GM23338 (cell line): ENCODE measurements at regions not wholly inside any gene's neighbourhood (a gene's known extent, or its start where the extent isn't known, plus 50 kb on each side); places are given as distances from the start of the nearest gene placed in this dataset.

Source experiments
- ATAC-seq: fragments of 200-7000 bp; cut with Tn5 transposase; 3 replicates; pipeline ENCODE4 v1.9.1; 2020
- DNase-seq: peaks from one replicate; pipeline ENCODE4 v3.0.0-alpha.2; 2015; ENCODE audit warnings: low spot score
- H2AFZ ChIP-seq: fragments of 200-600 bp; sonication (generic); 2 replicates; pipeline ENCODE4 v1.8.0; 2016; ENCODE audit warnings: antibody characterized with exemption, mild to moderate bottlenecking, moderate library complexity
- H3F3A ChIP-seq: fragments of 200-600 bp; sonication (generic); replicated peaks from 2 replicates; pipeline ENCODE4 v1.8.0; 2017; ENCODE audit warnings: antibody characterized with exemption, mixed run types, low read depth
- H3K27ac ChIP-seq: fragments of 200-600 bp; sonication (generic); 2 replicates; pipeline ENCODE4 v1.6.1; 2016; ENCODE audit warnings: low read depth
- H3K27me3 ChIP-seq: fragments of 200-600 bp; sonication (generic); 2 replicates; pipeline ENCODE4 v1.8.0; 2016; ENCODE audit warnings: mild to moderate bottlenecking, mixed run types, moderate library complexity; ENCODE audit not compliant: insufficient read depth
- H3K36me3 ChIP-seq: fragments of 200-600 bp; sonication (generic); 2 replicates; pipeline ENCODE4 v1.8.0; 2016; ENCODE audit warnings: mild to moderate bottlenecking; ENCODE audit not compliant: insufficient read depth
- H3K4me1 ChIP-seq: fragments of 200-600 bp; sonication (generic); 2 replicates; pipeline ENCODE4 v1.8.0; 2016; ENCODE audit warnings: mild to moderate bottlenecking, moderate library complexity; ENCODE audit not compliant: insufficient read depth
- H3K4me2 ChIP-seq: fragments of 200-600 bp; sonication (generic); 2 replicates; pipeline ENCODE4 v1.7.1; 2017; ENCODE audit warnings: mixed run types
- H3K4me3 ChIP-seq: fragments of 200-600 bp; sonication (generic); 2 replicates; pipeline ENCODE4 v1.6.1; 2016; ENCODE audit warnings: mixed run types
- H3K79me2 ChIP-seq: fragments of 200-600 bp; sonication (generic); replicated peaks from 2 replicates; pipeline ENCODE4 v1.8.0; 2017; ENCODE audit warnings: mild to moderate bottlenecking; ENCODE audit not compliant: insufficient read depth
- H3K9me2 ChIP-seq: fragments of 200-600 bp; sonication (generic); 2 replicates; pipeline ENCODE4 v1.8.0; 2017; ENCODE audit not compliant: insufficient read depth
- H4K20me1 ChIP-seq: fragments of 200-600 bp; sonication (generic); replicated peaks from 2 replicates; pipeline ENCODE4 v1.8.0; 2017; ENCODE audit warnings: mild to moderate bottlenecking; ENCODE audit not compliant: insufficient read depth
- H3K27ac Mint-ChIP-seq: 2 replicates; pipeline ENCODE4 v1.8.0; 2020; ENCODE audit warnings: inconsistent platforms, mild to moderate bottlenecking, moderate library complexity, mixed read lengths
- H3K27me3 Mint-ChIP-seq: 3 replicates; pipeline ENCODE4 v1.8.0; 2022; ENCODE audit warnings: low read depth, mild to moderate bottlenecking, moderate library complexity, mixed read lengths, inconsistent platforms; ENCODE audit not compliant: insufficient read depth, poor library complexity
- H3K36me3 Mint-ChIP-seq: 3 replicates; pipeline ENCODE4 v1.8.0; 2021; ENCODE audit warnings: low read depth, mild to moderate bottlenecking, inconsistent platforms, moderate library complexity, mixed read lengths
- H3K4me1 Mint-ChIP-seq: 3 replicates; pipeline ENCODE4 v1.8.0; 2020; ENCODE audit warnings: mild to moderate bottlenecking, inconsistent platforms, mixed read lengths
- H3K4me3 Mint-ChIP-seq: 3 replicates; pipeline ENCODE4 v1.8.0; 2021; ENCODE audit warnings: moderate library complexity, mild to moderate bottlenecking, inconsistent platforms, mixed read lengths
- H3K9me3 Mint-ChIP-seq: 3 replicates; pipeline ENCODE4 v1.8.0; 2020; ENCODE audit warnings: moderate library complexity, mild to moderate bottlenecking, inconsistent platforms, mixed read lengths
- CREB1 ChIP-seq: fragments of 250-450 bp; sonication (Bioruptor Pico); IDR thresholded peaks from 2 replicates; pipeline ENCODE4 v1.5.0; 2020; ENCODE audit warnings: low read depth, mild to moderate bottlenecking, moderate library complexity
- EZH2 ChIP-seq: fragments of 200-600 bp; sonication (generic); IDR thresholded peaks from one replicate; pipeline ENCODE4 v1.8.0; 2017; ENCODE audit warnings: antibody characterized with exemption, mild to moderate bottlenecking, low read depth; ENCODE audit not compliant: unreplicated experiment
- EZH2phosphoT487 ChIP-seq: fragments of 200-600 bp; sonication (generic); IDR thresholded peaks from one replicate; pipeline ENCODE4 v1.8.1; 2018; ENCODE audit warnings: antibody characterized with exemption; ENCODE audit not compliant: unreplicated experiment
- JUNB ChIP-seq: IDR thresholded peaks from one replicate; pipeline ENCODE4 v1.6.1; 2016; ENCODE audit warnings: antibody characterized with exemption; ENCODE audit not compliant: unreplicated experiment
- NANOG ChIP-seq: IDR thresholded peaks from 2 replicates; pipeline ENCODE4 v1.6.1; 2016; ENCODE audit warnings: antibody characterized with exemption, borderline replicate concordance
- POLR2AphosphoS5 ChIP-seq: IDR thresholded peaks from 2 replicates; pipeline ENCODE4 v1.6.1; 2016; ENCODE audit warnings: antibody characterized with exemption, low read depth
- STAT1 ChIP-seq: IDR thresholded peaks from one replicate; pipeline ENCODE4 v1.6.1; 2016; ENCODE audit warnings: antibody characterized with exemption; ENCODE audit not compliant: unreplicated experiment
- ZNF114 ChIP-seq: fragments of 250-450 bp; sonication (Bioruptor Pico); IDR thresholded peaks from 2 replicates; pipeline ENCODE4 v1.5.0; 2020; ENCODE audit warnings: mild to moderate bottlenecking, moderate library complexity
- ZNF331 ChIP-seq: fragments of 250-450 bp; sonication (Bioruptor Pico); IDR thresholded peaks from 2 replicates; pipeline ENCODE4 v1.5.0; 2020; ENCODE audit warnings: low read depth, mild to moderate bottlenecking, moderate library complexity
- TF ChIP-seq, protein P1 (sequence below): IDR thresholded peaks from 2 replicates; pipeline ENCODE4 v1.6.1; 2016; ENCODE audit warnings: antibody characterized with exemption
- TF ChIP-seq, protein P2 (sequence below): IDR thresholded peaks from one replicate; pipeline ENCODE4 v1.6.1; 2018; ENCODE audit warnings: antibody characterized with exemption; ENCODE audit not compliant: unreplicated experiment
- TF ChIP-seq, protein P3 (sequence below), 2 experiments: fragments of 200-600 bp in 1 of 2; sonication (generic) in 1 of 2; conservative IDR thresholded peaks; 2 replicates each; pipeline versions ENCODE4 v1.5.1 to v1.6.1; 2016 to 2017; ENCODE audit warnings: antibody characterized with exemption in 2 of 2, low read depth in 2 of 2, mild to moderate bottlenecking in 2 of 2, moderate library complexity in 1 of 2
- TF ChIP-seq, protein P4 (sequence below): fragments of 250-450 bp; sonication (Bioruptor Pico); IDR thresholded peaks from 2 replicates; pipeline ENCODE4 v1.5.0; 2020; ENCODE audit warnings: mild to moderate bottlenecking, moderate library complexity

DNA sequence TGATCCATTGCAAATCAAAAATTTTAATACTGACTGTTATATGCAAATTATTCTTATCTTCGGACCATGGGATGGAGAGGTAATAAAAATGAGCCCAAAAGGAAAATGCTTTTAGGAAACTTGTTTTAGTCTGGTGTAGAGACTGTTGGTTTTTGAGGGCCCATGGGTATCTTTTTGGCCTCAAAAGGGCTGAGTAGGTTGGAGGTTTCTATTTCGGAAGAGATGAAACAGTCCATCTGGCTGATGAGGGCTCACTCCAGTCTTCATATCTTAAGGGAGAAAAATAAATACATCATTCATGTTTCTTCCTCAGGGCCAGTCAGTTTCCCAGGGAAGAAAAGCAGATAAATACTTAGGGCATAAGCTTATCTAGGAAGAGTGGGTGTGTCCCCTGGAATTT, 290.7 kb downstream of the RMST start:
- Histone ChIP-seq H3K9me2 (peaks cover 12% of the 10 kb centered on the region; the same call in 1 of the 2 replicates), H3K27me3 (no peaks in the 10 kb centered on the region), H3F3A (no peaks in the 10 kb centered on the region), H2AFZ (no peak overlapping the region), H4K20me1 (no peaks in the 10 kb centered on the region), H3K79me2 (no peaks in the 10 kb centered on the region), H3K4me2 (no peak overlapping the region), H3K27ac (no peak overlapping the region), H3K36me3 (no peaks in the 10 kb centered on the region), H3K4me1 (peaks cover 8% of the 10 kb centered on the region; the same call in 1 of the 2 replicates), H3K4me3 (no peak overlapping the region)
- Mint-ChIP-seq H3K27me3 (no peaks in the 10 kb centered on the region), H3K4me1 (no peaks in the 10 kb centered on the region), H3K9me3 (no peaks in the 10 kb centered on the region), H3K27ac (no peak overlapping the region), H3K4me3 (no peak overlapping the region), H3K36me3 (no peaks in the 10 kb centered on the region)
- TF ChIP-seq, protein P1, sequence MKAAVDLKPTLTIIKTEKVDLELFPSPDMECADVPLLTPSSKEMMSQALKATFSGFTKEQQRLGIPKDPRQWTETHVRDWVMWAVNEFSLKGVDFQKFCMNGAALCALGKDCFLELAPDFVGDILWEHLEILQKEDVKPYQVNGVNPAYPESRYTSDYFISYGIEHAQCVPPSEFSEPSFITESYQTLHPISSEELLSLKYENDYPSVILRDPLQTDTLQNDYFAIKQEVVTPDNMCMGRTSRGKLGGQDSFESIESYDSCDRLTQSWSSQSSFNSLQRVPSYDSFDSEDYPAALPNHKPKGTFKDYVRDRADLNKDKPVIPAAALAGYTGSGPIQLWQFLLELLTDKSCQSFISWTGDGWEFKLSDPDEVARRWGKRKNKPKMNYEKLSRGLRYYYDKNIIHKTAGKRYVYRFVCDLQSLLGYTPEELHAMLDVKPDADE, result no peak
- TF ChIP-seq NANOG (no peak), ZNF331 (CRISPR knock-in tag) (no peak), ZNF114 (CRISPR knock-in tag) (no peak), STAT1 (no peak), POLR2AphosphoS5 (no peak), EZH2 (no peak), EZH2phosphoT487 (no peak), CREB1 (no peak), JUNB (no peak)
- TF ChIP-seq, protein P2, sequence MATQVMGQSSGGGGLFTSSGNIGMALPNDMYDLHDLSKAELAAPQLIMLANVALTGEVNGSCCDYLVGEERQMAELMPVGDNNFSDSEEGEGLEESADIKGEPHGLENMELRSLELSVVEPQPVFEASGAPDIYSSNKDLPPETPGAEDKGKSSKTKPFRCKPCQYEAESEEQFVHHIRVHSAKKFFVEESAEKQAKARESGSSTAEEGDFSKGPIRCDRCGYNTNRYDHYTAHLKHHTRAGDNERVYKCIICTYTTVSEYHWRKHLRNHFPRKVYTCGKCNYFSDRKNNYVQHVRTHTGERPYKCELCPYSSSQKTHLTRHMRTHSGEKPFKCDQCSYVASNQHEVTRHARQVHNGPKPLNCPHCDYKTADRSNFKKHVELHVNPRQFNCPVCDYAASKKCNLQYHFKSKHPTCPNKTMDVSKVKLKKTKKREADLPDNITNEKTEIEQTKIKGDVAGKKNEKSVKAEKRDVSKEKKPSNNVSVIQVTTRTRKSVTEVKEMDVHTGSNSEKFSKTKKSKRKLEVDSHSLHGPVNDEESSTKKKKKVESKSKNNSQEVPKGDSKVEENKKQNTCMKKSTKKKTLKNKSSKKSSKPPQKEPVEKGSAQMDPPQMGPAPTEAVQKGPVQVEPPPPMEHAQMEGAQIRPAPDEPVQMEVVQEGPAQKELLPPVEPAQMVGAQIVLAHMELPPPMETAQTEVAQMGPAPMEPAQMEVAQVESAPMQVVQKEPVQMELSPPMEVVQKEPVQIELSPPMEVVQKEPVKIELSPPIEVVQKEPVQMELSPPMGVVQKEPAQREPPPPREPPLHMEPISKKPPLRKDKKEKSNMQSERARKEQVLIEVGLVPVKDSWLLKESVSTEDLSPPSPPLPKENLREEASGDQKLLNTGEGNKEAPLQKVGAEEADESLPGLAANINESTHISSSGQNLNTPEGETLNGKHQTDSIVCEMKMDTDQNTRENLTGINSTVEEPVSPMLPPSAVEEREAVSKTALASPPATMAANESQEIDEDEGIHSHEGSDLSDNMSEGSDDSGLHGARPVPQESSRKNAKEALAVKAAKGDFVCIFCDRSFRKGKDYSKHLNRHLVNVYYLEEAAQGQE, result no peak
- TF ChIP-seq, protein P3, sequence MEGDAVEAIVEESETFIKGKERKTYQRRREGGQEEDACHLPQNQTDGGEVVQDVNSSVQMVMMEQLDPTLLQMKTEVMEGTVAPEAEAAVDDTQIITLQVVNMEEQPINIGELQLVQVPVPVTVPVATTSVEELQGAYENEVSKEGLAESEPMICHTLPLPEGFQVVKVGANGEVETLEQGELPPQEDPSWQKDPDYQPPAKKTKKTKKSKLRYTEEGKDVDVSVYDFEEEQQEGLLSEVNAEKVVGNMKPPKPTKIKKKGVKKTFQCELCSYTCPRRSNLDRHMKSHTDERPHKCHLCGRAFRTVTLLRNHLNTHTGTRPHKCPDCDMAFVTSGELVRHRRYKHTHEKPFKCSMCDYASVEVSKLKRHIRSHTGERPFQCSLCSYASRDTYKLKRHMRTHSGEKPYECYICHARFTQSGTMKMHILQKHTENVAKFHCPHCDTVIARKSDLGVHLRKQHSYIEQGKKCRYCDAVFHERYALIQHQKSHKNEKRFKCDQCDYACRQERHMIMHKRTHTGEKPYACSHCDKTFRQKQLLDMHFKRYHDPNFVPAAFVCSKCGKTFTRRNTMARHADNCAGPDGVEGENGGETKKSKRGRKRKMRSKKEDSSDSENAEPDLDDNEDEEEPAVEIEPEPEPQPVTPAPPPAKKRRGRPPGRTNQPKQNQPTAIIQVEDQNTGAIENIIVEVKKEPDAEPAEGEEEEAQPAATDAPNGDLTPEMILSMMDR (conservative IDR thresholded peaks at IDR 0.05; ENCODE audit: low read depth in 2 of 2), result no peak
- TF ChIP-seq, protein P4, sequence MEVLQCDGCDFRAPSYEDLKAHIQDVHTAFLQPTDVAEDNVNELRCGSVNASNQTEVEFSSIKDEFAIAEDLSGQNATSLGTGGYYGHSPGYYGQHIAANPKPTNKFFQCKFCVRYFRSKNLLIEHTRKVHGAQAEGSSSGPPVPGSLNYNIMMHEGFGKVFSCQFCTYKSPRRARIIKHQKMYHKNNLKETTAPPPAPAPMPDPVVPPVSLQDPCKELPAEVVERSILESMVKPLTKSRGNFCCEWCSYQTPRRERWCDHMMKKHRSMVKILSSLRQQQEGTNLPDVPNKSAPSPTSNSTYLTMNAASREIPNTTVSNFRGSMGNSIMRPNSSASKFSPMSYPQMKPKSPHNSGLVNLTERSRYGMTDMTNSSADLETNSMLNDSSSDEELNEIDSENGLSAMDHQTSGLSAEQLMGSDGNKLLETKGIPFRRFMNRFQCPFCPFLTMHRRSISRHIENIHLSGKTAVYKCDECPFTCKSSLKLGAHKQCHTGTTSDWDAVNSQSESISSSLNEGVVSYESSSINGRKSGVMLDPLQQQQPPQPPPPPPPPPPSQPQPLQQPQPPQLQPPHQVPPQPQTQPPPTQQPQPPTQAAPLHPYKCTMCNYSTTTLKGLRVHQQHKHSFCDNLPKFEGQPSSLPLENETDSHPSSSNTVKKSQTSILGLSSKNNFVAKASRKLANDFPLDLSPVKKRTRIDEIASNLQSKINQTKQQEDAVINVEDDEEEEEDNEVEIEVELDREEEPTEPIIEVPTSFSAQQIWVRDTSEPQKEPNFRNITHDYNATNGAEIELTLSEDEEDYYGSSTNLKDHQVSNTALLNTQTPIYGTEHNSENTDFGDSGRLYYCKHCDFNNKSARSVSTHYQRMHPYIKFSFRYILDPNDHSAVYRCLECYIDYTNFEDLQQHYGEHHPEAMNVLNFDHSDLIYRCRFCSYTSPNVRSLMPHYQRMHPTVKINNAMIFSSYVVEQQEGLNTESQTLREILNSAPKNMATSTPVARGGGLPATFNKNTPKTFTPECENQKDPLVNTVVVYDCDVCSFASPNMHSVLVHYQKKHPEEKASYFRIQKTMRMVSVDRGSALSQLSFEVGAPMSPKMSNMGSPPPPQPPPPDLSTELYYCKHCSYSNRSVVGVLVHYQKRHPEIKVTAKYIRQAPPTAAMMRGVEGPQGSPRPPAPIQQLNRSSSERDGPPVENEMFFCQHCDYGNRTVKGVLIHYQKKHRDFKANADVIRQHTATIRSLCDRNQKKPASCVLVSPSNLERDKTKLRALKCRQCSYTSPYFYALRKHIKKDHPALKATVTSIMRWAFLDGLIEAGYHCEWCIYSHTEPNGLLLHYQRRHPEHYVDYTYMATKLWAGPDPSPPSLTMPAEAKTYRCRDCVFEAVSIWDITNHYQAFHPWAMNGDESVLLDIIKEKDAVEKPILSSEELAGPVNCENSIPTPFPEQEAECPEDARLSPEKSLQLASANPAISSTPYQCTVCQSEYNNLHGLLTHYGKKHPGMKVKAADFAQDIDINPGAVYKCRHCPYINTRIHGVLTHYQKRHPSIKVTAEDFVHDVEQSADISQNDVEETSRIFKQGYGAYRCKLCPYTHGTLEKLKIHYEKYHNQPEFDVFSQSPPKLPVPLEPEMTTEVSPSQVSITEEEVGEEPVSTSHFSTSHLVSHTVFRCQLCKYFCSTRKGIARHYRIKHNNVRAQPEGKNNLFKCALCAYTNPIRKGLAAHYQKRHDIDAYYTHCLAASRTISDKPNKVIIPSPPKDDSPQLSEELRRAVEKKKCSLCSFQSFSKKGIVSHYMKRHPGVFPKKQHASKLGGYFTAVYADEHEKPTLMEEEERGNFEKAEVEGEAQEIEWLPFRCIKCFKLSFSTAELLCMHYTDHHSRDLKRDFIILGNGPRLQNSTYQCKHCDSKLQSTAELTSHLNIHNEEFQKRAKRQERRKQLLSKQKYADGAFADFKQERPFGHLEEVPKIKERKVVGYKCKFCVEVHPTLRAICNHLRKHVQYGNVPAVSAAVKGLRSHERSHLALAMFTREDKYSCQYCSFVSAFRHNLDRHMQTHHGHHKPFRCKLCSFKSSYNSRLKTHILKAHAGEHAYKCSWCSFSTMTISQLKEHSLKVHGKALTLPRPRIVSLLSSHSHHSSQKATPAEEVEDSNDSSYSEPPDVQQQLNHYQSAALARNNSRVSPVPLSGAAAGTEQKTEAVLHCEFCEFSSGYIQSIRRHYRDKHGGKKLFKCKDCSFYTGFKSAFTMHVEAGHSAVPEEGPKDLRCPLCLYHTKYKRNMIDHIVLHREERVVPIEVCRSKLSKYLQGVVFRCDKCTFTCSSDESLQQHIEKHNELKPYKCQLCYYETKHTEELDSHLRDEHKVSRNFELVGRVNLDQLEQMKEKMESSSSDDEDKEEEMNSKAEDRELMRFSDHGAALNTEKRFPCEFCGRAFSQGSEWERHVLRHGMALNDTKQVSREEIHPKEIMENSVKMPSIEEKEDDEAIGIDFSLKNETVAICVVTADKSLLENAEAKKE, result no peak
- DNase-seq (no peak), ATAC-seq (no peak)
